GM23338 (cell line): ENCODE measurements at regions not wholly inside any gene's neighbourhood (a gene's known extent, or its start where the extent isn't known, plus 50 kb on each side); places are given as distances from the start of the nearest gene placed in this dataset.

Source experiments
- CREB1 ChIP-seq: fragments of 250-450 bp; sonication (Bioruptor Pico); IDR thresholded peaks from 2 replicates; pipeline ENCODE4 v1.5.0; 2020; ENCODE audit warnings: low read depth, mild to moderate bottlenecking, moderate library complexity
- CTCF ChIP-seq, 2 experiments: fragments of 200-600 bp in 1 of 2; sonication (generic) in 1 of 2; conservative IDR thresholded peaks; 2 replicates each; pipeline versions ENCODE4 v1.5.1 to v1.6.1; 2016 to 2017; ENCODE audit warnings: antibody characterized with exemption in 2 of 2, low read depth in 2 of 2, mild to moderate bottlenecking in 2 of 2, moderate library complexity in 1 of 2
- ETS1 ChIP-seq: IDR thresholded peaks from 2 replicates; pipeline ENCODE4 v1.6.1; 2016; ENCODE audit warnings: antibody characterized with exemption
- EZH2 ChIP-seq: fragments of 200-600 bp; sonication (generic); IDR thresholded peaks from one replicate; pipeline ENCODE4 v1.8.0; 2017; ENCODE audit warnings: antibody characterized with exemption, mild to moderate bottlenecking, low read depth; ENCODE audit not compliant: unreplicated experiment
- EZH2phosphoT487 ChIP-seq: fragments of 200-600 bp; sonication (generic); IDR thresholded peaks from one replicate; pipeline ENCODE4 v1.8.1; 2018; ENCODE audit warnings: antibody characterized with exemption; ENCODE audit not compliant: unreplicated experiment
- NANOG ChIP-seq: IDR thresholded peaks from 2 replicates; pipeline ENCODE4 v1.6.1; 2016; ENCODE audit warnings: antibody characterized with exemption, borderline replicate concordance
- POLR2AphosphoS5 ChIP-seq: IDR thresholded peaks from 2 replicates; pipeline ENCODE4 v1.6.1; 2016; ENCODE audit warnings: antibody characterized with exemption, low read depth
- REST ChIP-seq: IDR thresholded peaks from one replicate; pipeline ENCODE4 v1.6.1; 2018; ENCODE audit warnings: antibody characterized with exemption; ENCODE audit not compliant: unreplicated experiment
- STAT1 ChIP-seq: IDR thresholded peaks from one replicate; pipeline ENCODE4 v1.6.1; 2016; ENCODE audit warnings: antibody characterized with exemption; ENCODE audit not compliant: unreplicated experiment
- ZNF114 ChIP-seq: fragments of 250-450 bp; sonication (Bioruptor Pico); IDR thresholded peaks from 2 replicates; pipeline ENCODE4 v1.5.0; 2020; ENCODE audit warnings: mild to moderate bottlenecking, moderate library complexity
- ZNF331 ChIP-seq: fragments of 250-450 bp; sonication (Bioruptor Pico); IDR thresholded peaks from 2 replicates; pipeline ENCODE4 v1.5.0; 2020; ENCODE audit warnings: low read depth, mild to moderate bottlenecking, moderate library complexity
- ZNF462 ChIP-seq: fragments of 250-450 bp; sonication (Bioruptor Pico); IDR thresholded peaks from 2 replicates; pipeline ENCODE4 v1.5.0; 2020; ENCODE audit warnings: mild to moderate bottlenecking, moderate library complexity

GRCh38 chr13:55347528-55347927 is 1793.2 kb upstream of the PRR20A start:
- TF ChIP-seq CTCF (conservative IDR thresholded peaks at IDR 0.05; ENCODE audit: low read depth in 2 of 2) (no peak), EZH2phosphoT487 (no peak), EZH2 (no peak), ETS1 (no peak), REST (no peak), CREB1 (CRISPR knock-in tag) (no peak), POLR2AphosphoS5 (no peak), NANOG (no peak), ZNF331 (no peak), STAT1 (no peak), ZNF114 (CRISPR knock-in tag) (no peak), ZNF462 (CRISPR knock-in tag) (no peak)
